ENCODE measurements at regions not wholly inside any gene's neighbourhood (a gene's known extent, or its start where the extent isn't known, plus 50 kb on each side); places are given as distances from the start of the nearest gene placed in this dataset.

GRCh38 chr9:18141681-18142080 lies 332.3 kb upstream of the ADAMTSL1 start:
- Histone ChIP-seq H3K56ac (ENCODE audit: extremely low read depth, insufficient read depth, low read length) (no peak overlapping the region), H3K79me1 (ENCODE audit: low read depth in 1 of 2, low read length in 2 of 2) (no peaks in the 10 kb centered on the region), H3K4ac (ENCODE audit: low read depth, low read length) (no peak overlapping the region), H2BK15ac (ENCODE audit: low read depth, low read length) (no peak overlapping the region), H2AK5ac (ENCODE audit: low read depth, low read length) (no peak overlapping the region), H3K14ac (replicated peaks; ENCODE audit: low read depth, low read length) (no peak overlapping the region), H3K9me1 (ENCODE audit: insufficient read depth, low read length) (no peaks in the 10 kb centered on the region), H2BK5ac (ENCODE audit: low read depth, low read length, poor library complexity, severe bottlenecking) (no peak overlapping the region), H4K8ac (ENCODE audit: low read depth in 2 of 2, low read length in 2 of 2) (no peak overlapping the region), H4K91ac (ENCODE audit: insufficient read depth, low read depth, low read length) (no peak overlapping the region), H3K18ac (ENCODE audit: low read depth, low read length) (no peak overlapping the region), H3K9me3 (ENCODE audit: control insufficient read depth, insufficient read depth, low read length) (no peaks in the 10 kb centered on the region), H3K36me3 (ENCODE audit: control insufficient read depth, insufficient read depth, low read length) (no peaks in the 10 kb centered on the region), H3K4me1 (ENCODE audit: control insufficient read depth, insufficient read depth, low read length) (no peaks in the 10 kb centered on the region), H3K4me2 (ENCODE audit: low read depth, low read length) (no peak overlapping the region), H3K23ac (ENCODE audit: low read depth, low read length) (no peak overlapping the region), H3K9ac (ENCODE audit: low read depth, low read length) (no peak overlapping the region), H4K20me1 (ENCODE audit: insufficient read depth, low read length) (no peaks in the 10 kb centered on the region), H3K27ac (ENCODE audit: insufficient read depth, low read length) (no peak overlapping the region), H3K4me3 (ENCODE audit: insufficient read depth, low read depth, low read length) (no peak overlapping the region), H2BK20ac (ENCODE audit: low read depth, low read length) (no peak overlapping the region), H2AFZ (replicated peaks; ENCODE audit: low read length, poor library complexity) (no peak overlapping the region), H4K5ac (ENCODE audit: low read depth, low read length) (no peak overlapping the region), H2AK9ac (replicated peaks; ENCODE audit: low read depth, low read length, poor library complexity) (no peak overlapping the region), H3K27me3 (ENCODE audit: control insufficient read depth, insufficient read depth, low read length) (no peaks in the 10 kb centered on the region), H2BK120ac (ENCODE audit: low read depth, low read length) (no peak overlapping the region)
- no CpG with 5 or more reads among the region's 2 CpGs for WGBS, 2 experiments (ENCODE audit: extremely low coverage in 2 of 2, insufficient read length in 1 of 2)
- in situ Hi-C loops (cut with MboI; ENCODE audit: low sequenced_read_pairs) (no loop called here), dilution Hi-C loops (cut with HindIII; ENCODE audit: low sequenced_read_pairs, unreplicated experiment) (no loop called here), intact Hi-C loops (cut with micrococcal nuclease) (no loop called here)
- no TSS peak for BruUV-seq (replicated peaks)
- no peak for TF ChIP-seq CEBPB (IDR thresholded peaks at IDR 0.05; ENCODE audit: low read depth, low read length)
- TF ChIP-seq BHLHE40 (IDR thresholded peaks at IDR 0.05; ENCODE audit: low read depth, low read length), result no peak
- no peak for TF ChIP-seq NFE2L2 (IDR thresholded peaks at IDR 0.05; ENCODE audit: low read depth, low read length)
- no peak for TF ChIP-seq RFX5 (IDR thresholded peaks at IDR 0.05; ENCODE audit: low read depth, low read length)
- TF ChIP-seq MAZ (IDR thresholded peaks at IDR 0.05; ENCODE audit: borderline replicate concordance, low read depth, low read length), result no peak
- TF ChIP-seq, protein P1, sequence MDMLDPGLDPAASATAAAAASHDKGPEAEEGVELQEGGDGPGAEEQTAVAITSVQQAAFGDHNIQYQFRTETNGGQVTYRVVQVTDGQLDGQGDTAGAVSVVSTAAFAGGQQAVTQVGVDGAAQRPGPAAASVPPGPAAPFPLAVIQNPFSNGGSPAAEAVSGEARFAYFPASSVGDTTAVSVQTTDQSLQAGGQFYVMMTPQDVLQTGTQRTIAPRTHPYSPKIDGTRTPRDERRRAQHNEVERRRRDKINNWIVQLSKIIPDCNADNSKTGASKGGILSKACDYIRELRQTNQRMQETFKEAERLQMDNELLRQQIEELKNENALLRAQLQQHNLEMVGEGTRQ (IDR thresholded peaks at IDR 0.05; ENCODE audit: low read depth, low read length), result no peak
- TF ChIP-seq FOS (IDR thresholded peaks at IDR 0.05; ENCODE audit: low read depth, low read length), result no peak
- TF ChIP-seq POLR2A (IDR thresholded peaks at IDR 0.05; ENCODE audit: low read depth, low read length), result no peak
- ATAC-seq (ENCODE audit: low read depth) (no peak), DNase-seq (no peak)
- ChIA-PET CTCF (interaction anchor here (0.7 kb wide), 1 partner anchor 11 kb away, joined by 3 read pairs; no protein-coding TSS in a partner anchor), POLR2A (ENCODE audit: unreplicated experiment) (no interaction called here)
